22Rv1 (cell line): ENCODE measurements at regions not wholly inside any gene's neighbourhood (a gene's known extent, or its start where the extent isn't known, plus 50 kb on each side); places are given as distances from the start of the nearest gene placed in this dataset.

Experiments
- H3K27ac ChIP-seq: fragments of 450-650 bp; 2 replicates; pipeline ENCODE4 v1.5.1; 2017
- ZFX ChIP-seq: fragments of 450-650 bp; IDR thresholded peaks from 2 replicates; pipeline ENCODE4 v1.6.1; 2017; ENCODE audit warnings: antibody characterized with exemption, borderline replicate concordance
- TF ChIP-seq, protein P1 (sequence below): fragments of 450-650 bp; IDR thresholded peaks from 2 replicates; pipeline ENCODE4 v1.5.1; 2017; ENCODE audit warnings: mild to moderate bottlenecking

DNA sequence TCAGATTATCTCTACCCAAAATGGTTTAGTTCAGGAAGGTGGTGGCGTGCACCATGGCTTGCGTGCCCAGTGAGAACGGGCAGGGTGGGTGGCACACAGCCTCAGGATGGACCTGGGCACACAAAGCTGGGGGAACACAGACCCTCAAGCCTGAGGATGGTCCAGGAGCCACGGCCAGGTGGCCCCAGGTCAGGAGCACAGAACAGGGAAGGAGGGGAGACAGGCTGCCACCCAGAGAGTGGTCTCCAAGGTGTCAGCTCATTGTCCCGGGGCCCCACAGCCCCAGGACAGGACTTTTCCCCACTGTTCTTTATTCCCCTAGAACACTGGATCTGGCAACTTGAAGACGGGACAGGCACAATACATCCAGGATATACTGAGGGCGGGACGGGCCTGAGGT is 75.6 kb upstream of the MGMT start:
- no peak overlapping the region for H3K27ac ChIP-seq
- TF ChIP-seq, protein P1, sequence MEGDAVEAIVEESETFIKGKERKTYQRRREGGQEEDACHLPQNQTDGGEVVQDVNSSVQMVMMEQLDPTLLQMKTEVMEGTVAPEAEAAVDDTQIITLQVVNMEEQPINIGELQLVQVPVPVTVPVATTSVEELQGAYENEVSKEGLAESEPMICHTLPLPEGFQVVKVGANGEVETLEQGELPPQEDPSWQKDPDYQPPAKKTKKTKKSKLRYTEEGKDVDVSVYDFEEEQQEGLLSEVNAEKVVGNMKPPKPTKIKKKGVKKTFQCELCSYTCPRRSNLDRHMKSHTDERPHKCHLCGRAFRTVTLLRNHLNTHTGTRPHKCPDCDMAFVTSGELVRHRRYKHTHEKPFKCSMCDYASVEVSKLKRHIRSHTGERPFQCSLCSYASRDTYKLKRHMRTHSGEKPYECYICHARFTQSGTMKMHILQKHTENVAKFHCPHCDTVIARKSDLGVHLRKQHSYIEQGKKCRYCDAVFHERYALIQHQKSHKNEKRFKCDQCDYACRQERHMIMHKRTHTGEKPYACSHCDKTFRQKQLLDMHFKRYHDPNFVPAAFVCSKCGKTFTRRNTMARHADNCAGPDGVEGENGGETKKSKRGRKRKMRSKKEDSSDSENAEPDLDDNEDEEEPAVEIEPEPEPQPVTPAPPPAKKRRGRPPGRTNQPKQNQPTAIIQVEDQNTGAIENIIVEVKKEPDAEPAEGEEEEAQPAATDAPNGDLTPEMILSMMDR: no peak
- TF ChIP-seq ZFX: no peak

DNA sequence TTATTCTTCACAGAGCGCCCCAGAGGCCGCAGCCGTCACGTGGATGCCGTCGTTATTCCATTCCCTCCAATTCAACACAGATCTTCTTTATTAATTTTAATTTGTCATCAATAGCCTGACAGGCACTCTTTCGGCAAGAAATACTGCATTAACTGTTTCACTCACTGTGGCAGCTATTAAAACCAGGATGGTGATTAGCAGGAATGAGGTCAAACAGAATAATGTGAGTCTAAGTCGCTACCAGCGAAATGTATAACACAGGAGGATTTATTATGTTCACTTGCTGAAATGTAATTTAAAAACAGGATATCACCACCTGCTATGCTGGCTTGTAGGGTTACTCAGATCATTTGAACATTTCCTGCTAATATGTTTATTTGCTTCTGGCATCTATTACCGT is 74.2 kb upstream of the MGMT start:
- H3K27ac ChIP-seq: no peak overlapping the region
- TF ChIP-seq ZFX: no peak
- TF ChIP-seq, protein P1: no peak

DNA sequence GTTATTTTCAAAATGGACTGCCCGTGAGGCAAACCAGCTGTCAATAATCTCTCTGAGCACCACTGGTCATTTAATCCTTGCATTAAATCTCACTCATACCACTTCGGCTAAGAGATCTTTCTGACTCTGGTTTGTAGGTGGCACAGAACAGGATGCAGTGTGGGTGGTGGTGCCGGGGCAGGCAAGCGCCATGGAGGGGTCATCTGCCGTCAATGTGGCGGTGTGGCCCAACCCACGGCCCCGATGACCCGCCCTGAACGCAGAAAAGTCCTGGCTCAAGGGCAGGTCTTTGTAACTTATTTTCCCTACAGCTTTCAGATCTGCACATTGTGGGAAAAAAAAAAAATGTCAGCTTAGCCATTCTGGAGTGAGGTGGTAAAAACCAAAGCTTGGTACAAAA is 73.2 kb upstream of the MGMT start:
- no peak for TF ChIP-seq ZFX
- TF ChIP-seq, protein P1: no peak
- no peak overlapping the region for H3K27ac ChIP-seq

DNA sequence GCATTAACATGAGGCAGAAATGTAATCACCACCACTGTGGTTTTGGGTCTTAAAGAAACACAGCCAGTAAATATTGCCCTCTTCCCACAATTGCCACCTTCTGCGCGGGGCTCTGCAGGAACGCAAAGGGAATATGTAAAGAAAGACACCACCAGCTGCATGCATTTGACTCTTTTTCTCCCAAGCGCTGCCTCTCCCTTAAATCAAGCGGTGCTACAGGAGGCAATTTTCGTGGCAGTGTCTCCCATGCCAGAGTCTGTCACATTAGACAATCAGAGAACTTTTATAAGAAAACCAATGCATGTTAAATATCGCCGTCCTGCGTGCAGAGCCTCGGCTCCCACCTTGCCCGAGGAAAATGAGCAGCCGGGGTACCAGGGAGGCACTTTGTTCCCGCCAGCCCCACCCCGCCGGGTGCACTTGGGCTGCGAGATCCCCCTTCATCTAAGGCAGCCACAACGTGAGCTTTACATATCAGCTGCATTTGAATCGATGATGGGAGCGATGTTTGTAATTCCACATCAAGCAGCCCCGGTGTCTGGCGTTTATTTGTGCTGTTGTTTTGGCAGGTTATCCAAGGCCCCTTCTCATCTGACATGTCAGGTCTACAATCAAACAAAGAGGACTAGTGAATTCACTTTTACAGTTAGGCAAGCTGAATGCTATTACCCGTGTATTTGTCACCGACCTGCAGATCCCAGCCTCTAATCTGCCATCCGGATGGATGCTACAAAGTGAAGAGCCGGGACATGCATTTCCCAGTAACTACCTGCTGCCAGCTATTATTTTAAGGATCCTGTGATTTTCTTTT is 72.3 kb upstream of the MGMT start:
- TF ChIP-seq, protein P1: no peak
- TF ChIP-seq ZFX: no peak
- H3K27ac ChIP-seq: no peak overlapping the region

DNA sequence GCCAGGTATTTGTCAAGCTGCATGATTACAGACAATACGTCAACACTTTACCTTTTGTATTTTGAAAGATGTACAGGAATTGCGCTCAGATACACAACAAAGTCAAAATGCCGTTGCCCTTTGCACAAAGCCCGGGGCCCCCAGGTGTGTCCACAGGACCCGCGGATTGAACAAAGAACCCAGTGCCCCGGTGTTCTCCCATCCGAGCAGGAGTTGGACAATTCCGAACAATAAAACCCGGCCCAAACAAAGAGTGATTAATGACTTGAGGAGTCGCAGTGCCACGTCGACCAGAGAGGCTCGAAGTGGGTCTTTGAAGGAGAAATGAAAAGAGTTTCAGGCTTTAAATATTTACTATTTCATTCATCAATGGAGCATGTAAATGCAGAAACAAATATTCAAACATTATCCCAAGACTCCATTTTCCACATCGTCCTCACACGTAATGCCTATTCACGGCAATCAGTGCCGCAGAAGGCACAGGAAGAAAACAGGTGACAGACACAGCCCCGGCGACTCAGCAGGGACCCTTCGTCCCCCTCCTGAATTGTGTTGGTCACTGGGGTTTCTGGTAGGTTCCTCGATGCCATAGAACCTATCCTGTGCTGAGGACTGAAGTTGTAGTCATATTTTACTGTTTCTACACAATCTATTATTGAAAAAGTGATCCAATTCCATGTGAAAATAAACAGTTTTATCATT is 70.9 kb upstream of the MGMT start:
- TF ChIP-seq ZFX: no peak
- TF ChIP-seq, protein P1: no peak
- no peak overlapping the region for H3K27ac ChIP-seq

DNA sequence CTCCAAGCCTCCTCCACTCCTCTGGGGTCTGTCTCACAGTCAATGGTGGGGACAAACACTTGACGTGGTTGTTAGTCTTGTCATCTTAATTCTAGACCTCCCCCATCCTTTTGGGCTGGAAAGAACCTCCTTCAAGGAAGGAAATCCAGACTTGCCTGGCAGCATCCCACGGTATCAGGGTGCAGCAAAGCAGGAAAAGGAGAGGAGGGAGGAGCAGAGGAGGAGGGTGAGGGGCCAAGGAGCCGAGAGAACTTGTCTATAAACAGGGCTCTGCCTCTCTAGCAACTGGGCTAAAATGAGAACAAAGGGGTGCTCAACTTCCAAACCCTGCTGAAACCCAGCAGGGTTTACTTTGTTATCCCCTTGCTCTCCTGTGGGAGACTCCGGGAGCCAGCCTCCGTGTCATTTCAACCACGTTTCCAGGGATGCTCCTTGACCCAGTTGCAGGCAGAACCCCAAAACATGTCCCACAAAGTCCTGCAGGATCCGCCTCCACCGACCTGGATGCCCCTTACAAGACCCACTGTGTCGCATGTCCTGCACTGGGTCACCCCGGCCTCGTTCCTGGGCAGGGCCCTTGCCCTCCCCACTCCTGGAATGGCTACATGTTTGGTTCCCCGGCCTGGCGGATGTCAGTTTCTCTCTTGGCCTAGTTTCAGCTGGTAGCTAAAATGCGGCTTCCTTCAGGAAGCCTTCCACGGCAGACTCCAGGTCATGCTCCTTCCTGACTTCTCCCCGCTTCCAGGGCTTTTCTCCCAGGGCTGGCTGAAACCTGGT is 69.7 kb upstream of the MGMT start:
- H3K27ac ChIP-seq: no peak overlapping the region
- no peak for TF ChIP-seq ZFX
- TF ChIP-seq, protein P1: no peak

DNA sequence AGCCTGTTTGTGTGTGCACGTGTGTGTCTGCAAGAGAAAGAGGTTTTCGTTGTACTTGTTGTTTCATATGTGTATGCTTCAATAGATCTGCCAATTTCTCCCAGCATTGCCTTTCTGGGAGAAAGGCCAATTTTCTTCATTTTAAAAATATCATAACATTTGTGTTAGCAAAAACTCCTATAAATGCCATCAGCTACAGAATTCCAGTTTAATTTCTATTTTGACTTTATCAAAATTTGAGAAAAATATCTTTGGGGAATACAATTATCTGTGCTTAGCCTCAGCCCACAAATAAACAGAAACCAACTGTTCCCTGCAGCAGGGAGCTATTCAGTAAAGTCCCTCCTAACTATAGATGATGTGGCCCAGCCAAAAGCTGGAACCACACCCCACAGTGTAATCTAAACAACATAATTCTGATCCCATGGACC is 68.3 kb upstream of the MGMT start:
- no peak overlapping the region for H3K27ac ChIP-seq
- TF ChIP-seq, protein P1: no peak
- TF ChIP-seq ZFX: no peak
